HG02852 (cell line): ENCODE measurements at regions not wholly inside any gene's neighbourhood (a gene's known extent, or its start where the extent isn't known, plus 50 kb on each side); places are given as distances from the start of the nearest gene placed in this dataset.

Experiments used
- ATAC-seq: cut with Tn5 transposase; IDR thresholded peaks from one replicate; pipeline ENCODE4 v1.9.1; 2021; ENCODE audit warnings: mild to moderate bottlenecking, moderate library complexity; ENCODE audit not compliant: unreplicated experiment

DNA sequence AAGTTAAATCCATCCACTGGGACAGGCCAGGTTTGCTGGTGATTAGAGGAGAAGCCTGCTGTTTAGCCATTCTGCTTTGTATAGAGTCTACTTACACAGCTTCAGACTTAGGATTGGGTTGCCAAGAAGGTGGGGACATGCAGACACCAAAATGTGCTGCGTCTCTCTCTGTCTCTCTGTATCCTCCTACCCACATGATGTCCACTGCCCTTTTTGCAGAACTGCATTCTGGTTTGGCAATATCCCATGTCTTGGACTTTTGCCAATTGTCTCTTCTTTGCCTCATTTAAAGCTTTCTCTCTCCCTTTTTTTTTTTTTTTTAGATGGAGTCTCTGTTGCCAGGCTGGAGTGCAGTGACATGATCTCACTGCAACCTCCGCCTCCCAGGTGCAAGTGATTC is 261.1 kb upstream of the FN1 start:
- ATAC-seq: no peak

DNA sequence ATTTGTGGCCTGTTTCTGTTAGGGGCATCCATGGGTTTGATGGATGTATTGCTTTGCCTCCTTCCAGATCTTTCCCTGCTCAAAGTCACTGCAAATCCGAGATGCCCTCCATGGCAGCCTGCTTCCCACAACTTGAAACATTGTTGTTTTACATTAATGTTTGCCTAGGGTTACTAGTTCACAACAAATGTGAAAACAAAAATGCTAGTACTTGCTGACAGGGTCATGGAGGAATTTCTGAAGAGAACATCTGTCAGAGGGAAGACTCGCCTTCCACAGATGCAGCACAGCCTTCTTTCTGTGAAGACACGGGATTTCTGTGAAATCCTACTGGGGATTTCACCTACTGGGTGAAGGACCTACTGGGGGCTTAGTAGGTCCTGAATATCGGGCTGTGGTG is 260.0 kb upstream of the FN1 start:
- no peak for ATAC-seq

DNA sequence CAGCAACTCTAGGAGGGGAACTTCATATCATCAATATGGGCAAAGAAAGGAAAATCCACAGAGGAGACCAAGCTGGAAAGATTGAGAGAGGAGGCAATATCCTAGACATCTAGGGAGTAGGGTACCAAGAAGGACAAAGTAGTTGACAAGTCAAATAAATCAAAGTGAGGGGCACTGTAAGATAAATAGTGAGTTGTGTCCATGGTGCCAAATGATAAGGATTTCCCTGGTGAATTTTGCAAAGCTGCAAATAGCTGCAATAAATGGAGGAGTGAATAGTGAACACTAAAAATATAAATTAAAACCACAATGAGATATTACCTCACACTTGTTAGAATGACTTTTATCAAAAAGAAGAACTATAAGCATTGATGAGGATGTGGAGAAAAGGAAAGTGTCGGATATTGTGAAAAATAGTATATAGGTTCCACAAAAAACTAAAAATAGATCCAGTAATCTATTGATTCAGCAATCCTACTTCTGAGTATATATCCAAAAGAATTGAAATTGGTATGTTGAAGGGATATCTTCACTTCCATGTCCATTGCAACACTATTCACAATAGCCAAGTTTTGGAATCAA is 258.2 kb upstream of the FN1 start:
- ATAC-seq: no peak

DNA sequence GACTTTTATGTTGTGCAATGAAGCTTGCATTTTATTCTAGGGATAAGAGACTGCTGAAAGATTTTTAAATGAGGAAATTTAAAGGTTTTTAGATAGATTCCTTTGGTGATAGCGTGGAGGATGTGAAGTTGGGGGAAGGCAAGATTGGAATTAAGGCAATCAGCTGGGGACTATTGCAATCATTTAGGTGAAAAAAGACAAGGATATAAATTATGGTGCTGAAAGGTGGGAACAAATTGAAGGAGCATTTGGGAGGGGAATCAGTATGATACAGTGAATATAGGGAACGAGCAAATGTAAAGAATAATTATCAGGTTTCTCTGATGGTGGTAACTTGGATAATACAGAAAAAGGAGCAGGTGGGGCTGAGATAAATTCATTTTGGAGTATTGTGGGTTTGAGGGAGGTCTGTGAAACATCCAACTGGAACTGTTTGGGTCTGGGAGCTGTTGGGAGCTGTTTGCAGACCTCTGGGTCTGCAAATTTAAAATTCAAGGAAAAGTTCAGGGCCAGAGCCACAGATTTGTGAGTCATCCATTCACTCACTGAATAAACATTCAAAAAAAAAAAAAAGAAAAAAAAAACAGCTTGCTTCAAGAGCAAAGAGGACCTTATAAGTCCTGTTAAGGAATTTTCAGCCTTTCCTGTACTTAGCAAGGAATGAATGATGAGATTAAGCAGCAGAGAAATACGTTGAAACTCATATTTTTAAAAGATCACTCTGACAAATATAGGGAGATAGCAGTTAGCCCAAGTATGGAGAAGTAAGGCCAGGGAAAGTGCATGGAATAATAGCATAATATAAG is 257.5 kb upstream of the FN1 start:
- ATAC-seq: no peak

DNA sequence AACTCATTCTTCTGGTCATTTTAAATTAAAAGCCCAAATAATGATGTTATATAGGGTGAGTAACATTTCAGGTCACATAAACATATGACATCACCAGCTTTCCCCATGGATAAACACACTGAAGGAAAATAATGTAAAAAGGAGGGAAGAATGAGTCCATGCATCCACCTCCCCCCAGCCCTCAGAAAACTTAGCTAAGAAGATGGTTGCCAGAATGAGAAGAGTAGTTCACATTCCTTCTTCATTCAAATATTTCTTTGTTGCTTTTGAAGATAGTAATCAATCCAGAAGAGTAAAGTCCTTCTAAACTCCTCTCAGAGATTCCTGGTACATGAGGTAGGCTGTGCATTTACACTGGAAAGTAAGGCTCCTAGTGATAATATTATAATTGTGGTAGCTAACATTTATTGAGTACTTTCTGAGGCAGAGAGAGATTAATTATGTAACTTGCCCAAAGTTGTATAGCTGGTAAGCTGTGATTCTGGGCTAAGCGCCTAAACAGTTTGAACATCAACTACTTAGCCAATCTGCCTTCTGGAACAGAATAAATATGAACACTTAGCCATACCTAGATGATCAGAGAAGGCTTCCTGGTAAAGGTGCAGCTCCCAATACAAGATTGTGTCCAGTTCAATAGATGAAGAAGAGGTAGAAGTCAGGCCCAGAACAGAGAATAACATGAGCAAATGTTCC is 256.7 kb upstream of the FN1 start:
- no peak for ATAC-seq

DNA sequence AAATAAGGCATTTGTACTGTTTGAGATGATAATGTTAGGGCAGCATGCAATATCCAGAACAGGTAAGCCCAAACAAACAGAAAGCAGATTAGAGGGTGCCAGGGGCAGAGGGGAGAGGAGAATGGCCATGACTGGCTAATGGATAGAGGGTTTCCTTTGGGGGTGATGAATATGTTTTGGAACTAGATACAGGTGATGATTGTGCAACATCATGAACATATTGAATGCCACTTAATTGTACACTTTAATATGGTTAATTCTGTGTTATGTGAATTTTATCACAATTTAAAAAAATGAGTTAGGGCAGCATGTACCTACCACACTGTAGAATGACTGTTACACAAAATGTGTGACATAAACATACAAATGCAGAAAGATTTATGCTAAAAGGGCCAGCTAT is 255.5 kb upstream of the FN1 start:
- ATAC-seq: no peak

DNA sequence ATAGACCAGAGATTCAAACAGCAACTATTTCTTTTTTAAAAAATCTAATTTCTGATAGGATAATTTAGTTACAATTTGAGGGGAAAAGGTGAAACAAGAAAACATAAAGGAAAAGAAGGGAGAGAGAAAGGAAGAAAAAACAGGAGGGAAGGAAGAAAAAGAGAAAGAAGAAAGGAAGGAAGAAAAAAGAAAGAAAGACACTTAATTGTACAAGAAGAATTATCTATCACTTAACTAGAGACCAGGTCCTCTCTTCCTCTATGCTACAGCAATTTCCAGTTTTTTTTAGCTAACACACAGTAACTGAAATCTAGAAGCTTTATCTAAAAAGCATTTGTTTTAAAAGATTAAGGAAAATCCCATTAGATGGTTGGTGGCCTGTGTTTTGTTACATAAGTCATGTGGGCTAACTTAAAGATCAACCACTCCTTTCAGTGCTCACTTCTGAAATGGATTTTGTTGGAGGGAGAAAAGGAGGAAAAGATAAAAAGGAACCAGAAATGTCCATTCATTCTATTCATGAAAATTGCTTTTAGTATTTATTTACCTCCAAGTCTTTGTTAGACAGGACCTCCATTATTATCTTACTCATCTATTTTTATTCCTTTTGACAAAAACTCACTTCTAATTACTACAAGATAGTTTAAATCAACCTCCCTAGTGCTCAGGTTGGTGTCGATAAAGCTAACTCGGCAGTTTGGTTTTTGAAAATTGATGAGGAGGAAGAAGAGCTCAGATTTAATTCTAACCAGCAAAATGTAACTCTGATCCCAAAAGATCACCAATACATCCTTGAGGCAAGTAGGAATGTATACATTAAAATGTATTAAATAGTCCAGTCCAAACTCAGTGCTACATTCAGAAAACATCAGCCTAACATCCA is 251.5 kb upstream of the FN1 start:
- ATAC-seq: no peak

DNA sequence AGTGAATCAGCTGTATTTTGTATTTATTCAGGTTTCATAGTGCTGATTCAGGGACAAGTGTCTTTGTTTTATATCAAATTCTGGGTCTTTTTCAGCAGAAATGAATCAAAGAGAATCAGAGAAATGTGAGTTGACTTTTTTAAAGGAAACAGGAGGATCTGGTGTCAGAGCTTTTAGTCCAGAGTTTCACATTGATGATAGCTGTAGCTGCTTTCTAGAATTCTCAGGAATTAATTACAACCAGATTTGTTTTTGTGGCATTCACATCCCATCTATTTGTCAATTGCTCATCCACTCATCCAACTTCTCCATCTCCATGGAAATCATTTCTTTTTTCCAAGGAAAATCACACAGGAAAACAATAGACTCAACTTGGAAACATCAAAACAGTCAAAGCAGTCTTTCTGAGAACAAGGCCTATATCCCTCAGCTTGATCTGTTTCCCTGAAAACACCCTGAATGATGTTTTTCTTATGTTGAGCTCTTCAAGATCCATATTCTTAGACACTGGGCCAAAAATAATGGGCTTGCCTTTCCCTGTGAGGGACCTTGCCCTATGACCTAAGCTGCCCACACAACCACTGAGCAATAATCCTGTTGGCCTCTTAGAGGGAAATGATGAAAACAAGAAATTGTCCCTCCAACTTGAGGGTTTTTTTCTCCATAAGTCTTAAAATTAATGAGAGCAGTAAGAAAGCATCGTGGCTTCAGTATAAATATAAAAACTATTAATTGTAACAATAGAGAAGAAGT is 249.5 kb upstream of the FN1 start:
- ATAC-seq: no peak

DNA sequence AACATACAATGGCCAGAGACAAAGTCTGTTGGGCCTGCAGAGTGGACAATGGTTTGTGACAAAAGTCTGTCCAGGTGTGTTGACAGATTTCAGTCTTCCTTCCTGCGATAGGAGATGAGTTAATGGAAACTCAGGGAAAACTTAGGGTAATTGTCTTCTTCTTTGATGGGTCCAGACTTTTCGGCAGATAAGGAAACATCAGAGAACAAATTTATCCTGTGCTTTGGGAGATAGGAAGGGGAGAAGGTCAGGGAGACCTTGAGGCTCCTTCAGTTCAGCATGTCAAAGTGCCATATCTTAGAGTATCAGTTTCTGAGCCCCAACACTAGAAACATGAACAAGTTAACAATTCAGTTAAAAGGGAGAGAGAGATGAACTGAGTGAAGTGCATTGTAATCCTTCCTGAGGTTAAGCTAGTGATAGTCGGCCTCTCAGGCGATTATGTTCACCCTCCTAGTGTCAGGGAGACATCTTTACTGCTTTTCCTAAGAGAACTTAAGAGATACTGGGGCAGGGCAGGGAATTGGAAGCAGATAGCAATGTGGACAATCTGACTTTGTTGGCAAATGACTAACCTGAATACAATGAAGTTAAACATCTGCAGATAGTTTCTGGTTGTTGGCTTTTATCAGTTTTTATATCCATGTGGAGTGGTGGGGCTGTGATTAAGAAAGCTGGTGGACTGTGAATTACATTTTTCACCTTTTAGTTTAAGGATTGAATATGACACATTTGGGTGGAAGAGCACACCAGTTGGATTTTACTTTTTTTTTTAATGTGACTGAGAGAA is 248.8 kb upstream of the FN1 start:
- no peak for ATAC-seq

DNA sequence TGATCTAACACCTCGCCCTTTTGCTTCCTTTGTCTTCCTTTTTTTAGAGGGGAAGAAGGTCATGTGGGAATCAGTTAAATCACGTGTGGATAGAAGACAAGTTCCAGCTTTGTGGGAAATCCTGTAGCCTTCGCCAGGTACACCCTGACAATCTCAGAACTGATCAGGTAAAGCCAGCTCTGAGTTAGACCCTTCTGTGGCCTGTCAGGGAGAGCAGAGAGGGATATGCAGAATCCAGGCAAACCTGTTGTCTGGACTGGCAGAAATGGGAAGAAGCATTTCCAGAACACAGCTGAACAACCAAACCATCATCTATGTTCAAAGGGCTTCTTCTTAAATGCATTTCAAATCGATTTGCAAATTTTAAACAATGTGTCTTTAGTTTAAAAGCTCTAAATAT is 247.4 kb upstream of the FN1 start:
- ATAC-seq: no peak

DNA sequence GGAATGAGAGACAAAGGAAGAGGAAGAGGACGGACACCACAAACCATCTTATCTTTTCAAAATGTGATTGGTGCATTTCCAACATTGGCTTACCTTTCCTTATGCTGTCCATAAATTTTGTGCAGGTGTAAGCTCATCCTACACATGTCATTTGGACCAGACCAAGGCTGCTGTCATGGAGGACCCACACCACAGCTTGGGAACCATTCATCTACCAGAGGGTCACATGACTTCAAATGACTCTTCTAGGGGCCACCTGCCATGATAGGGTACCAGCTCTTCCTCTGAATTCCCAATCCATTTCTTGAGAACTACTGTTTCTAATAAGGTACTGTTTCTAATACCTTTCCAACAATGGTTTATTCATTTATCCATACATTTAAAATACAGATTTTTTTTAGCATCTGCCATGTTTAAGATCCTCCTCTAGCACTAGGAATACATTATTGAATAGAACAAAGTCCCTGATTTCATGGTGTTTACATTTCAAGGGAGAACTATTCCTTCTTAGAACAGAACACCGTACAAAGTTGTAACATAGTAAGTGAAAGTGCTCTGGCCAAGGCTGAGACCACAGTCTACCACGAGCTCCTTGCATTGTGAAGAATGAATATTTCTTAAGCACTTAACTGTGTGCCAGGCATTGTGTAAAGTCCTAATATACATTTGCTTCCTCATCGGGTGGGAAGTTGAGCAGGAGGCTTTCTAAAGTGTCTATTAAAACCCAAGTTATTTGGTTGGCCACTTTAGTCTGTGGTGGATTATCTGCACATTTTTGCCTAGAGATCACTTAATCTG is 246.1 kb upstream of the FN1 start:
- ATAC-seq: no peak

DNA sequence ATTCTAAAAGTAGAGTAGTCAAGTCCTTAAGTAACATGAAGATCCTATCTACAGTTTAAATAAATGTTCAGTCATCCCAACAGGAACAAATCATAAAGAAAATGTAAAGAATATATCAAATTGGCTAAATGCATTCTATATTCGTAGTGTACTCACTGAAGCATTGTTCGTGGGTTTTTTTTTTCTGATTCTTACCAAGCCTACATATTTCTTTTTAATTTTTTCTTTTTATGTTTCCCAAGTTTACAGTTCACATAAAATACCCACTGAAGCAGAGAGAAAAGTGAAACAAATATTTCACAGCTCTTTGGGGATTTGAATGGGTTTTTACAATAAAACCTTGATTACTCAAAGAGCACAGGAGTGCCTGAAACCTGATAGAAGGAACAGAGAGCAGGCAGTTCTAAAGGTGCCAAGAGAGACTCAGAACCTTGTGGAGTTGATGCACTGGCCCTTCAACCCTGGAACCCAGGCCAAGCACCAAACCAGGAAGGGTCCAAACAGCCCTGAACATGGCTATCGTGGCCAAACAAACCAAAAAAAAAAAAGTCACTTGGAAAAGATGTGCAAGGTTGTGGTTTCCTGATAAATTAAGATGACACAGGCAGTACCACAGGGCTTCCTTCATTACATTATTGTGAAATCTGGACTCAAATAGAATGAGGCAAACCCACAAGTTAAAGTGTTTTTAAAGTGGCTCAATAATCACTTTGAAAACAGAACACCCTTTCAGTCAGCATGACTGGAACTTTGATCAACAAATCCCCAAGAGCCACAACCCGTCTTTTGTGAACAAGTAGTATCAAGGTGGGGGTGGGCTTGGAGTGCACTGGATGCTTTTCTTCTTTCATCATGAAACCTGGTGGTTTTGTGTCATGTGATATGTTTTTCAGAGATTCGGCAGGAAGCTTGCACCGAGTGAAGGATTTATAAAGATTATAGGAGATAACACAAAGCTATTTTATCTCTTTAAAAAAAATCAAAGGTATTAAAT is 245.0 kb upstream of the FN1 start:
- no peak for ATAC-seq

DNA sequence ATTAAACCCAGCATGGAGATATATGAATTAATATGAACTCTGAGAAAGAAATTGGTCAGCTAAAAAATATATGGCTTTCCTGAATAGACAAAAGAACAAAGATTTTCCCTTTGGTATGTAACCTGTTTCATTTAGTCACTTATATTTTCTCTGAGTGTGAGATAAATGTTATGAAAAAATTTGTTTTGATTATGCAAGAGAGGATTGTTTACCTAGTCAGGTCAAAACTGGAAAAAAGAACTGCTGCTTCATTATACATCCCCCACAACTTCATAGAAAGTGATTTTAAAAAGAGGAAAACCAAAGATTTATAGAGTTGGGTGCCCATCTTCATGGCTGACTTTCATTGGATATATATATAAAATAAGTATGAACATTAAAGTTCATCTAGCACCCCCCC is 242.2 kb upstream of the FN1 start:
- no peak for ATAC-seq

DNA sequence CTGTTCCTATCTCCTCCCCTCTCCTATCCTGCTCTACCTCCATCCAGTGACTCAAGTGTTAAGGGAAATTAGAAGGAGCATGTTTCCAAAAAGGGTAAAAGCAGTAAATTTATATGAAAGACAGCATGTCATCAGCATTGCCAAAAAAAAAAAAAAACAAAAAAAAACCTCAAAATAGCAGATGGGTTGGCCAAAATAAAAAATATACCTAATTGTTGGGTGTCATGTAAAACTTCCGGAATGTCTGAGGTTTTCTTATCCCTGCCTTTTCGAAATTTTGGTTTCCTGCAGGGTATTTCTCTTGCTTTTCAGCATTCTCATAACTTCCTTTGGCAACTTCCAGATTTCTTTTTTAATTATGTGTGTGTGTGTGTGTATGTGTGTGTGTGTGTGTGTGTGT is 241.6 kb upstream of the FN1 start:
- ATAC-seq: no peak

DNA sequence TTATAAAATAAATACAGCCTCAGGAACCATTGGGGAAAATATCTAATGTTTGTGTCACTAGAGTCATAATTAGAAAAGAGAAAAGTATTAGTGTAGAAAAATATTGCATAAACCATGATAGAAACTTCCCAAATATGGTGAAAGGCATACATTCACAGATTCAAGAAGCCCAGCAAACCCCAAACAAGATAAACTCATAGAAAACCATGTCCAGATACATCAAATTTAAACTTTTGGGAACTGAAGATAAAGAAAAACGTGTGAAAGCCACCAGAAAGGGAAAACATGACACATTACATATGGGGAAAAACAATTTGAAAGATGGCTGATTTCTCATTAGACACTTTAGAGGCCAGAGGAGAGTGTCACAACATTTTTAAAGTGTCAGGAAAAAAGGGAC is 236.5 kb upstream of the FN1 start:
- ATAC-seq: no peak

DNA sequence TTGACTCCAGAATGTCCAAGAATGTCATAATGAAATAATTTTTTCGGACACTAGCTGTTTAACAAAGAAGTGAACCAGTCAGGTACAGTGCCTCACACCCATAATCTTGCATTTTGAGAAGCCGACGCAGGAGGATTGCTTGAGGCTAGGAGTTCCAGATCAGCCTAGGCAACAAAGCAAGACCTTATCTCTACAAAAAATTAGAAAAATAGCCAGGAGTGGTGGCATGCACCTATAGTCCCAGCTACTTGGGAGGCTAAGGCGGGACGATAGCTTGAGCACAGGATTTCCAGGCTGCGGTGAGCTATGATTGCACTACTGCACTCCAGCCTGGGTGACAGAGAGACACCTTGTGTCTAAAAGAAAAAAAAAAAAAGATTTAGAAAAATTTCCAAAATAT is 235.8 kb upstream of the FN1 start:
- ATAC-seq: no peak

DNA sequence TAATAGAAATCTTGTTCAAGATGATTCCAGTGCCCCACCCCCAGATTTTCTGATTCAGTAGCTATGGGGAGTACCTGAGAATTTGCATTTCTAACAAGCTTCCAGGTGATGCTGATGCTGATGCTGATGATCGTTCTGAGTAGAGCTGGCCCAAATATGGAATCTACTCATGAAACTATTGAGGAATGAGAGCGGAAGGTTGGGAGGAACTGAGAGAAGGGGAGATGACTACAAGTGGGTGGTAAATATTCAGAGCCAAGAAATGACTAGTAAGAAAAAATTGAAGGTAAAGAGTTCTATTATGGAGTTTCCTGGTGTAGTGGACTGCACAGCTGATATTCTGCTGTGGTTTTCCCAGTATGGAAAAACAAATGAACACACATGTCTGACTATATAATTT is 235.4 kb upstream of the FN1 start:
- ATAC-seq: no peak

DNA sequence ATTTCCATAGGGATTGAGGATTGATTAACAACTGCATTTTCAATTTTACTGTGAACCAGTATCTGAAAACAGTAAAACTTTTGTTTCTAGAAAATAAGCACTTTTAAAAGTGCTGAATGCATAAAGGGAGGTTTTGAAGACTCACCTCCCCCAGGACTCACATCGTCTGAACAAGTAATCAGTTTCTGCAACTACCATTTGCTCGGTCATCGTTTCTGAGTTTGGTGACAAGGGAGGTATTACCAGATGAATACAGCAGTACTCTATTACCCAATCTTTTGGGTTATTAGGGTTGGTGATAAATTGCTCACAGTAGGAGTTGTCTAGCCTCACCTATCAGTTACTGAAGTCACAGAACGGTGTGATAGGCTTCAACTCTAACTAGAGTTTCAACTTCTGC is 234.5 kb upstream of the FN1 start:
- ATAC-seq: no peak
